ENCODE measurements at regions not wholly inside any gene's neighbourhood (a gene's known extent, or its start where the extent isn't known, plus 50 kb on each side); places are given as distances from the start of the nearest gene placed in this dataset.

DNA sequence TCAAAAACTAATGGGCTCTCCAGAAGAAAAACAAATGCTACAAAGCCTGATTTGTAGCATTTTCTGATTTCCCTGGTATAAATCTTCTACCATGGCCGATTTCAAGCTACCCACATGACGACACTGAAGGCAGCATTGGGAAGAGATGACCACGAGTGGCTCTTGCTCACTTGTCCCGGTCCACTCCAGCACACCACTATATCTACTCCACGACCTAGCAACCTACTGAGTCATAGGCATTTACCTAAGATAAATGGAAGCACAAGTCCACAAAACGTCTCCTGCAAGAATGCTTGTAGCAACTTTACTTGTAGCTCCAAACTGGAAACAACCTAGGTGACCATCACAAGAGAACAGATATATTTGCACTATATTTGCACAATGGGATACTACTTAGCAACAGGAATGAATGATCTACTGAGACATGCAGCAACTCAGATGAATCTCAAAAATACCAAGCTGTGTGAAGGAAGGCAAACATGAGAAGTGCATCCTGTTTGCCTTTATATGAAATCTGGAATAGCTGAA, 60.8 kb upstream of the HES1 start:
- no peak for DNase-seq (ENCODE audit: extremely low read depth, low read depth)

DNA sequence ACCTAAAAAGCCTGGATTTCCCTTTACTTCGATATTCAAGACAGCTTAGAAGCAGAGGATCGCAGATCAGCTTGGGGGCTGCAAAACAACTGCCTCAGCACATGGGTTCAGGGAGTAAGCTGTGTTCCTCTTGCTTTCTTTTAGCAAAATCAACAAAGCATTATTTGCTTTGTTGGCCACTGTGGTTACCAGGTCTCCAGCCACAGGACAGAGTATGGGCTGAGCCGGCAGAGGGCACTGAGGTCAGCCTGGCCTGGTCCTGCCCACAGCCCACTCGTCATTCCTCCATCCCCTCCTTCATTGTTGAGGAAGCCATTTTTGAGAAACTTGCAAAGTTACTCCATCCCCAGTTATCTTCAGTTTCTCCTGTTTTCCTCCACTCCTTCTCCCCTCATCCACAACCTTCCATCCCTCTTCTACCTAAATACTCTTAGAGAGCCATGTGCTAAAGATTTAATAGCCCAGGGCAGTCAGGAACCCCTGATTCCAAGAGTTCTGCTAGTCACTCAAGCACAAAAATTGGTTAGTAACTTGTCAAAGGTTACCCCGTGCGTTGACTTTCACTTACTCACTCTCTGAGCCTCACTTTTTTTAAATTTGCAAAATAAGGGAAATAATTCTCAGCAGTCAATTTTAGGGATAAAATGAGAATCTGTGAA, 60.0 kb upstream of the HES1 start:
- no peak for DNase-seq (ENCODE audit: extremely low read depth, low read depth)

DNA sequence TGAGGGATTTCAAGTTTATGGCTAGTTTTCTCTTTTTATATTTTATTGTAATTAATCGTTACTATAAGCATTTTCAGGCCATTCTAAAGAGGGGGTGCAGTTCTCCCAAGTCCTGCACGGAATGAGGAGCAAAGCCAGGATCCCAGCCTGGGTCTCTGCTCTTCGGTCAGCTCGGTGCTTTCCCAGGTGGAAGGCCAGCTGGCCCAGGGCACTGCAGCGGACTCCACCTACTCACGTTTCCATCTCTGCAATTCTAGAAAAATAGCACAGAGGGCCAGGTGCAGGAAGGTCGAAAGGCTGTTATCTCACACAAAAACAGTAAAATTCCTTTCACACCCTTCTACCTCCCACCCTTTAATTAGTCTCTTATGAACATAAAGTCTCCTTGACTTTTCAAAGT, 59.5 kb upstream of the HES1 start:
- no peak for DNase-seq (ENCODE audit: extremely low read depth, low read depth)

DNA sequence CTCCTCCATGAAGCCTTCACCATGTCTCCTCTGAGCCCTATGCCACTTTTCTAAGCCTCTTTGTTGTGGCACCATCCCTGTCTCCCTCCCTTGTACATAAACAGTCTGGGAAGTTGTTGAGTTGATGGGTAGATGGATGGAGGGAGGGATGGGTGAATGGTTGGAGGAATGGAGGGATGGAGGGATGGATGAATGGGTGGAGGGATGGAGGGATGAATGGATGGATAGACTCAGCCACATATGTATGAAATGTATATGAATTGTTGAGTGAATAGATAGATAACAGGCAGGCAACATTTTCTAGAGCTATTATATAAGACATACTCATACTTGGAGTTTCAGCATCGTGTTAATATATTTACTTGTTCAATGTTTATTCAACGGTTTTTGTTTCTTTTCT, 58.3 kb upstream of the HES1 start:
- no peak for DNase-seq (ENCODE audit: extremely low read depth, low read depth)

DNA sequence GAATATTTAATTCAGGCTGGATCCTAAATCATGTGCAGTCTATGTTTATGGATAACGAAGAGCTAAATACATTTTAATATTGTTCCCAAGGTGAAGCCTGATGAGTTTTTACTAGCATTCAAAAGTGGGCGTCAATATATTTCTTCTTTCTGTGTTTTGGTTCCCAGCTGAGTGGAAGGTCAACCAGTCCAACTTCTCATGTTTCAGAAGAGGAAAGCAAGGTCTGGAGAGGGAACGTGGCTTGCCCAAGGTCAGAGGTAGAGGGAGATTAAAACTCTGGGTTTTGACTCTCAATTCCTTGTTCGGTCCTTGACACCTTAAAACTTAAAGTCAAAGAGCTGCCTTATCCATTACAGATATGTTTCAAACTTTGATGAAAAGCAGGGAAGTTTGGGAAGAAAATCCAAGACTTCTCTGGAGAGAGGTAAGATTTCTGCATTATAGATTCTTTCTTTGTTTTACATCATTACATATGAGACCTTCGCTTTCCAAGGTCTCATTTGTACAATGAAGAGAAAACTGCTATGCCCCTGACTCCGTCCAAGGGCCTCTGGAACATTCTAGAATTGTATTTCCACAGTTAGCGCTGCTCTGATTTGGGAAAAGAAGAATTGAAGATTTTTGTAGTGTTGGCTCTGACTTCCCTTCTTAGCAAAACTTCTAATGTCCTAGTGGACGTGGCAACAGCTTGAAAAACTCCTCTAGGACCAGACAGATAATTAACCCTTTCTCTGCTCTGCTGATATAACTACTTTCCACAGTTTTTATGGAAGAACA, 57.7 kb upstream of the HES1 start:
- no peak for DNase-seq (ENCODE audit: extremely low read depth, low read depth)

DNA sequence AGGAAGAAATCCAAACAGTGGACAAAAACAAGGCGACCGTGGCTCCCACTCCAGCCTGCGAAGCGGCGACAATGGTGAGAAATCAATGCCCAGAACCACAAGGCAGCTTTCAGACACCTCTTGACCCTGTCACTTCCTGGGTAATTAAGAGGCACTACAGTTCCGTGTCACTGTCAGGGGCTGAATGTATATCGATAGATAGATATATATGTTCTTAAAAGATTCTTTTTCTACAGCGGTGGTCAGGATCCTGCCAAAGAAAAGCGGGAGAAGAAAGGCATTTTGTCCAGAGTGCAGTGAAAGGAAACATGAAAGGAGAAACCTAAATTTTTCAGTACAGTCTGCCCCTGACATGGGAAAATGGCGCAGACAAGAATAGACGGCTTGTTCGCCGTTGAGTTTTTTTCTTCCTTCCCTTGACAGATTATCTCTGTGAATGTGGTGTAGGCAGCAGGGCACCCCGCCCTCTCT, 56.2 kb upstream of the HES1 start:
- DNase-seq (ENCODE audit: extremely low read depth, low read depth), result no peak

DNA sequence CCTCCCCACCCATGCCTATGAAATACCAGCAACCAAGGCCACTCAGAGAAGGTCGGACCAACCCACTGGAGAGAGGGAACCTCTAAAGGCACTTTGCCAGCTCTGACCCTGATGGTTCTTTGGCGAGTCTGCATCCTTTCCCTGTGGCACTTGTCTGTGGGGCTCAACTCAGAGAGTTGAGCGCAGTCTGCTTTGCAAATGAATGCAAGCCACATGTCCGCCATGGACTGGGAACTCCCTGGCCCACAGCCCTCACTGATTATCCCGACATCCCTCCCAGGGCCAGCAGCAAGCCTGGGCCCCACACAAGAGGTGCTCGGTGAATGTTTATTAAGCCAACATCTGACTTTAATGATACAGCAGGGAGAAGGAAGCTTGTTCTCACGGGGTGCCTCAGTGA, 55.5 kb upstream of the HES1 start:
- DNase-seq (ENCODE audit: extremely low read depth, low read depth), result no peak

DNA sequence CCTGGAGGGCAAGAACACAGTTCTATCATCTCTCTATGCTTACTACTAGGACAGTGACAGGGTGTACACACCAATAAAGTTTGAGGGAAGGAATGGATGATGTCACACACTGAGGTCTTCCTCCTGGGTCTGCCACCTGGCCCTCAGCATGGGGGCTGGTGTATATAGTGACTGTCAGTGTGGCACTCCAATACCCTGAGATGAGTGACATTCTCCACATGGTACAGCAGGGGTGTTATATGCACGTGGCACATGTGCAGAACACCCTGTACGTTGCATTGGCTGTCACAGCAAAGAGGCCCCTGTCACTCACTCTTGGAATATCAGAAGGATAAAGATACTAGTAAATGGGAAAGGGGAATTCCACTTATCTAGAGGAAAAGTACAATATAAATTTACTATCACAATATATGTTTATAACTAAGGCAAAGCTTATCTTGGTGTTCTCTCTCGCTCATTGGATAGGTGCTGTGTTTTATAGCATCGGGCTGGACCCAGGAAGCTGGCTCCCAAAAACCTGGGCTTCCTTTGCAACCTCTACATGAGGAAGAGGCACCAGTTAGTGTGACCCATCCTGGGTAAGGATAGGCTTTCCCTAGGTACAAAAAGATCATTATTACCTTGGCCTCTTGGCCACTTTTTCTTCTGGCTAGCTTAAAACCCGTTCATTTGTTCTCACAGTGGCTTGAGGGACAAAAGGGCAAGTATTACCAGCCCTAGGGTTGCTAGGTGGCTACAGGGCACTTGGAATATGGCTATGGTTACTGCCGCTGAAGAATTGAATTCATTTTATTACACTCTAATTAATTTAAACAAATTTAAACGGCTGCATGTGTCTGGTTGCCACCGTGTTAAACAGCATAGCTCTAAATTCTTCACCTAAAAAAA, 54.8 kb upstream of the HES1 start:
- no peak for DNase-seq (ENCODE audit: extremely low read depth, low read depth)

DNA sequence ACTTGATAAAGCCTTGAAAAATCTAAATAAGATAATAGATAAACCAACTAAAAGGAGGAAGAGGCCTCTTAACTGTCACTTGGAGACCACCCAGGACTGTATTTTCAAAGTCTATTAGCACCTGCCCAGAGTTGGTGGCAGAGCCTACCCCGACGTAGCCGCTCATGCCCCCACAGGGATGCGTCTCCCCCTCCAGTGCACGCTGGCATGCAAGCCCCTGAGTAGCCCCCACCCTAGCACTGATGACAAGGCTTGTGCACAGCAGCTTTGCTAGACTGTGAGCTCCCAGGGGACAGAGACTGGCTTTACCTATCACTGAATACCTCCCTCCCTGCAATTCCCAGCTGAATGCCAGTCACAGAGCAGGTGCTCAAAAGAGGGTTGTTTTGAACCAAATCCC, 54.1 kb upstream of the HES1 start:
- DNase-seq (ENCODE audit: extremely low read depth, low read depth), result no peak

DNA sequence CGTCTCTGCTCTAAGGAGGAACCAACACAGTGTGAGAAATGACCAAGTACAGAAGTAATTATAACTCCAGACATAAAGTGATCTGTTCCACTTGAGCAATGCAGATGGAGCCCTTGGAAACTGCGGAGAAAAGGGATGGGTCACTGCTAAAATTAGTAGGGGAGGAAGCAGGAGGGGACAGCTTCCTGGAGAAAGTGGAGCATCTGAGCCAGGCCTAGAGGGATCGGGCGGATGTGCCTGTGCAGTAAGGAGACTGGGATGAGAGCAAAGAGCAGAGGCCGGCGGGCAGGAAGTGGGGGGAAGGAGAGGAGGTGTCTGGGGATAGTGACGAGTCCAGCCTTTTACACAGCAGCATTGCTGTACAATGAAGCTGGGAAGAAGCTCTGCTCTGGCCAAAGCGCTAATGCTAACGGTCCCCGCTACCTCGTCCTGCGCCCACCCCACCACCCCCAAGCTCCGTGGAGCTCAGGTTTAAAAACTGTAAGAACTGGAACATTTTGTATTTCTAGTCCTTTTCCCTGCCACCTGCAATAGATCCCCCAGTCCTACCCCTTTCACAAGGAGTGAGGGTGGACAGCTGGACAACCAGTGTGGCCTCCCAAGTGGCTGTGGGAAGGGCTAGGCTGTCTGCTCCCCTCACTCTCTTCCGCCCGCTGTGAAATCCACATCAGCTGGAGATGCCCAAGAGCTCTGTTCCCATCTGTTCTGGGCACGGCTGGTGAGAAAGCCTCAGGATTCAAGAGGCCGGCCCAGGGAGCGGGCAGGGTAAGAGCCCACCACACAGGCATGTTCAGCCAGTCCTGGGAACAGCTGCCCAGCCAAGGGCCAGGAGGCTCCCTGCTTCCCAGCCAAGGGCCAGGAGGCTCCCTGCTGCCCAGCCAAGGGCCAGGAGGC, 53.0 kb upstream of the HES1 start:
- no peak for DNase-seq (ENCODE audit: extremely low read depth, low read depth)

DNA sequence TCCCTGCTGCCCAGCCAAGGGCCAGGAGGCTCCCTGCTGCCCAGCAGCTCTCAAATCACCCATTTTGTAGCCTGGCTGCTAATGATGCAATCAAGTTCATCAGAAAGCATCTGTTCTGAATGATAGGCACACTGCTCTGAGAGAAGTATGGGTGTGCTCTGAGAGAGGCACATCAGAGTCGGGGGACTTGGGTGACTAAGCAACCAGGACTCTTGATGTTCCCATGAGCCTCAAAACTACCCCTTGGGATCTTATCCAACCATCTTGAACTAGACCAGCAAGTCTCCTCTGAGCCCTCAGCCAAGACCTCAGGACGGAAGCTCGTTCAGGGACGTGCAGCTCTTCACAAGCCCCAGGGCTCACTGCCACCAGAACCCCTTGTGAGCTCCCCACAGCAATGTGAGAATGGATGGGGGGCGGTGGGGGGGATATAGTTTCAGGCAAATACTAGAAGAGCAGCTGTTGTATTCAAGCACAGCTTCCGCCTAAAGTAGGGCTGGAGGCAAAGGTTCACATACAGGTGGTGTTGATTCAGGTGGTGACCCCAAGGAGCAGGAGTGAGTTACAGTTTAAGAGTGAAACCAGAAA, 52.2 kb upstream of the HES1 start:
- no peak for DNase-seq (ENCODE audit: extremely low read depth, low read depth)

DNA sequence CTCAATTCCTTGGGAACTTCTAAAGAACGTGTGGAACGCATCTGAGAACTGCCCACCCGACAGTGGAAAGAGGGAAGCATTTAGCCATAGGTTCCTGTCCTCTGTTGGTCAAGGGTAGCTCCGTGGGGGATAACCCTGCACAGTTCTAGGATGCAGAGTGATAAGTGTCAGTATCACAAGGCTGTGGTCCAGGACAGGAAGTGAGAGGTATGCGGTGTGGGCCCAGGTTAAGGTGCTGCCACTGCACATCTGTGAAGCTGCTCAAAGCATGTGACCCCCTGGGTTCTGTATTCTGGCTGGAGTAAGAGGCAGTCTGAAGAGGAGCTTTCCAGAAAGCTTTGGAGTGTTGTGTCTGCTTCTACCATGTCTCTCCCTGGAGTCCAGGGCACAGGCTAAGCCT, 51.7 kb upstream of the HES1 start:
- no peak for DNase-seq (ENCODE audit: extremely low read depth, low read depth)
